HG02759 (cell line): ENCODE measurements at regions not wholly inside any gene's neighbourhood (a gene's known extent, or its start where the extent isn't known, plus 50 kb on each side); places are given as distances from the start of the nearest gene placed in this dataset.

Experiments
- ATAC-seq: cut with Tn5 transposase; IDR thresholded peaks from one replicate; pipeline ENCODE4 v1.9.1; 2021; ENCODE audit warnings: mild to moderate bottlenecking, moderate library complexity; ENCODE audit not compliant: unreplicated experiment

DNA sequence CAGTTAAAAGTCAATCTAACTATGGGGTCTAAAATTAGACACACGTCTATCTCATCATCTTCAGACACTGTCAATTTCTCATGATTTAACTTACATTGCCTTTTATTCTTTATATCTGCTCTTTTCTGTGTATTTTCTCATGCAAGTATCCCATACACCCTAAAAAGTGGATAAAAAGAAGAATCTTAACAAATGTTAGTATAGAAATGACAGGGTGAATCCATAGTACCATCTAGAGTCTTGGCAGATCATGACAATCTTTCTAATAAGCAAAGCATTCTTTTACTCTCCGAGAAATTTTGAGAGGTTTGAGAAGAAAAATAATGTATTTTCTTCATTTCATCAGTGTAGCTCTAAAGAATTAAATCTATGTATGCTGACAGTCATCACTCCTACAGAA is 382.7 kb downstream of the C6orf118 start:
- ATAC-seq: no peak

DNA sequence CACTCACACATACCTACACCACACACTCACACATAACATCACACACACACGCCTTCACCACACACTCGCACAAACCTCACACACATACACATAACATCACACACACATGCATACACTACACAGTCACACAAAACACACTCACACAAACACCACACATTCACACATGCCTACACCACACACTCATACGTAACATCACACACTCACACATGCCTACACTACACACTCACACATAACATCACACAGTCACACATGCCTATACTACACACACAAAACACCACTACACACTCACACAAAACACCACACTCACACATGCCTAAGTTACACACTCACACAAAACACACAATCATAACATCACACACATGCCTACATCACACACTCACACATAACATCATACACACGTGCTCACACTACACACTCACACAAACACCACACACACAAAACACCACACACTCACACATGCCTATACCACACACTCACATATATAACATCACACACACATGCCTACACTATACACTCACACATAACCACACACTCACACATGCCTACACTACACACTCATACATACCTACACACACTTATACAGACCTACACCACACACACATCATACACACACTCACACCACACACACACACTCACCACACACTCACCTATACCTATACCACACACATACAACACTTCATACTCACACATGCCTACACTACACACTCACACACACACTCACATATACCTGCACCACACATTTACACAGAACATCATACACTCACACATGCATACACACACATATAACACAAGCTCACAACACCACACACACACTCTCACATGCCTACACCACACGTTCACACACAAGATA is 383.5 kb downstream of the C6orf118 start:
- ATAC-seq: no peak

DNA sequence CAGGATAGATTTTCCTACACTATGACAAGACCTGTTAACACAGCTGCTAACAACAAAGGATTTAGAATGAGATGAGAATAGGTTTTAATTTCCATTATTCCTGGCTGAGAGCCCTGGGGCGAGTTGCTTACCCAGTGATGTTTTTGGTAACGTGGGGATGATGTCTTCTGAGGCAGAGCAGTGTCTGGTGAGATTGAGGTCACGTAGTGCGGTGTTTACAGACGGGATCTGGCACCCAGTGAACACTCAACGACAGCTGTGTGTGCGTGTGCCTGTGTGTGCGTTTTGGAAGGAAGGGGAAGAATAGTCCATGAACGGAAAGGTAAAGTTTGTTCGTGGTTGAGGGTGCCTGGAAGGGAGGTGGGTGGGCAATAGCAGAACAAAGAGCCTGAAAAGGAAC is 384.7 kb downstream of the C6orf118 start:
- no peak for ATAC-seq

DNA sequence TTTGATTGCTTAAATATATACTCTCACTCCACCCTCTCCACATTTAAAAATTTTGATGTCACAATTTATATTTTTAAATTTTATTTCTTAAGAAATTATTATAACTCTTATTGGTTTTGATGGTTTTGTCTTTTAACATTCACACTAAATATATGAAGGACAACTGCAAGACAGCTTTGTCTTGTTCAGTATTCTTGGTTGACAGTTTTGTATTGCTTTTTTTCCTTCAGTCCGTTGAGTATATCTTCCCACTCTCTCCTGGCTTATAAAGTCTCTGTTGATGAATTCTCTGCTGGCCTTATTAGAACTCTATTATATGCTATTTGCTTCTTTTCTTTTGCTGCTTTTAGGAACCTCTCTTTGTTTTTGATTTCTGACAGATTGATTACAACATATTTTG is 392.2 kb downstream of the C6orf118 start:
- ATAC-seq: no peak

DNA sequence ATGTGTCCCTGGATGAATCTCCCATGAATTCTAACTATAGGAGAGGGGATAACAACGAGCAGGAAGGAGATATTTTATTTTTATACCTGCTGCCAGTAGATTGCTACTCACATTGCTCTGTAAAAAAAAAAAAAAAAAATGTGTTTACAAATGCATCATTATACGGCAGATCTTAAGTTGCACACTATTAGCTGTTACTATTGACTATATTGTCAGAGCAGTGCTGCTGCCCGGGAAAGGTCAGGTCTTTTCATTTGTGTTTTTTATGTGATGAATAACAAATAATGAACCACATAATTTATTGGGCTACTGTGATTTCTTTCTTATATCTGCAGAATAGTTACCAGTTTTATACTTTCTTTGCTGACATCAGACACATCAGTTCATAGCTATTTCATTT is 393.3 kb downstream of the C6orf118 start:
- no peak for ATAC-seq

DNA sequence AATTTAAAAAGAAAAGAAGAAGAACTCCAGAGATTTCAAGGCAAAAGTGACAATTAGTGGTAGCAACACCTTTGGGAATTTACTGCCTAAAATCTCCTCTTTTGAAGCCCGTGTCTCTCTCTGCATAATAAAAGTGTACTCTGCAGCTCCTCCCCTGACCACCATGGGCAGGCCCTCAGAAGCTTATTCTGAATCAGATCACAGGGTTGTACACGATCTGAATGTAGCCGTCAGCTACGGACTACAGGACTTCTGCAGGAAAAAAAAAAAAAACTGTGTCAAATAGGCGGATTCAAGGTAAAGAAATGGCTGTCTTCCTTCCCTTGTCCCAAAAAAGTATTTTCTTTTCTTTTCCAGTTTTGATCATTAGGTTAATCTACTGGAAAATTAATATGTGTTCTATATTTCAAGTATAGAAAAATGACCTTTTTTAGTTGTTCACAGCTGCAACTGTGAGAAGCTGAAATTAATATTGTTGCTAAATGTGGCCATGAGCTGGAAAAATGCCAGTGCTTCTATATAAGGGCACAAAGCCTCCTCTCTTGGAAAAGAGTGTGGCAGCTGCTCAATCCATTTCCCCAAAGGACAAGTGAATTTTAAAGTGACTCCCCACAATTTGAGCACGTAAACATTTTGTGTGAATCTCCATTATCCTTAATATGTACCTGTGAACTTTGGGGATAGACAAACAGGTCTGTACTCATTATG is 397.4 kb downstream of the C6orf118 start:
- ATAC-seq: no peak

DNA sequence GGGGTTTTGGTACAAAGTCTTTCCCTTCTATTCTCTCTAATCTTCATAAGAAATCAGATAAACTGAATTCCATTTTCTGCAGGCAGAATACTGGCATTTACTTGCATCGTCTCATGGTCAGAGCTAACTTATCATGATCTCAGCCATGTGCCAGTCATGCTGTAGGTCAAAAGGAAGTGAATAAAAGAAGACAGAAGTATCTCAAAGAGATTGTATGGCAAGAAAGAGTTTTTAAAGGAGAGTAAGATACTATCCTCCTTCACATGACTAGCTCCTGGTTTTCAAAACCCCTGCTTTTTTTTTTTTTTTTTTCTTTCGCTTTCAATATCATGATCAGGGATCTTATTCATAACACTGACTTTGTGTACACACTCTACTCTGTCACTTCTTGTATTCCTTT is 398.3 kb downstream of the C6orf118 start:
- no peak for ATAC-seq

DNA sequence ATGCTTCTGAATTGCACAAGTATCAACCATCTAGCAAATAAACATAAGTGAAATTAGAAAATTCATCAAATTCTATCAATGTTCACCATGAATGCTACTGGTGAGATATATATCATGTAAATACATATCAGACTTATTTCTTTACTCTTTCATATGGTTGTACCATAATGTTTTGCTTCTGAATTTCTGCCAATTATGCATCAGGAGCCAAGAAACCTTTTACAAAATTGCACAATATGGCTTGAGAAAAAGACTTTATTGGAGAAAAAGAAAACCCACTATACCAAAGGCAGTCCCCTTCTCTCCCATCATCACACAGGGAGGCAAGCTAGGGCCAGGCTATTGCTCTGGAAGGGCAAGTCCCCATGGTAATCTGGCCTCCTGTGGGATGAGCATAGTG is 402.6 kb downstream of the C6orf118 start:
- ATAC-seq: no peak

DNA sequence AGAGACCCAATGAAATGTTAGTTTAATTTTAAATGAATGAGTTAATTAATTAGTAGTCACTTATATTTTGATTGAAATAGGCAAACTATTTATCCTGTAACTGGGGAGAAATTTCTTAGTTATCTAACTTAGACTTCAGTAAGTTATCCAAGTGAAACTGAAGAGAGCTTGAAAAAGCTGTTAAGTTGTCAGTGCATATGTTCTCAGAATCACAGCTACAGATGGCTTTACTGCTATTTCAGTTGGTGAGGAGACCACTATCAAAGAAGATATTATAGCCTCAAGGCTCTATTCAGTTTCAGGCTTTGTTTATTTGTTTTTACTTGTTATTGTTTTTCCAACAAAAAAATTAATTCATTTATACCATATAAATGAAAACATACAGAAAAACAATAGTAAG is 404.1 kb downstream of the C6orf118 start:
- no peak for ATAC-seq

DNA sequence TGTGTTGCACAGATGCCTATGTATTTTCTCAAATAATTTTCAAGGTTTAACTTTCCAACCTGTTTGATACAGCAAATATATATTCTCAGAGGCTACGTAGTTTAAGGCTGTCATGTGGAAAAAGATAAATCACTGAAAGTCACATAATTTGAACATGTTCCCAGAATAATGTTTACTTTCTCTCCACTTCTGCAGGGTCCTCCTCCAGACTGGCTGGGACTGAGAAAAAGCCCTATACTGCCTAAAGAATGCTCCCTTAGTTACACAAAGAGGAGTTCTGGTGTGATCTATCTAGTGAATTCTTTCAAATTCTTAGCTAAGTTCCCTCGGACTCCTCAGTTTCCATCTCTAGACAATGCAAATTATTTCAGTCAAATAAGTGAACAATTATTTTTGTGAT is 411.0 kb downstream of the C6orf118 start:
- ATAC-seq: no peak

DNA sequence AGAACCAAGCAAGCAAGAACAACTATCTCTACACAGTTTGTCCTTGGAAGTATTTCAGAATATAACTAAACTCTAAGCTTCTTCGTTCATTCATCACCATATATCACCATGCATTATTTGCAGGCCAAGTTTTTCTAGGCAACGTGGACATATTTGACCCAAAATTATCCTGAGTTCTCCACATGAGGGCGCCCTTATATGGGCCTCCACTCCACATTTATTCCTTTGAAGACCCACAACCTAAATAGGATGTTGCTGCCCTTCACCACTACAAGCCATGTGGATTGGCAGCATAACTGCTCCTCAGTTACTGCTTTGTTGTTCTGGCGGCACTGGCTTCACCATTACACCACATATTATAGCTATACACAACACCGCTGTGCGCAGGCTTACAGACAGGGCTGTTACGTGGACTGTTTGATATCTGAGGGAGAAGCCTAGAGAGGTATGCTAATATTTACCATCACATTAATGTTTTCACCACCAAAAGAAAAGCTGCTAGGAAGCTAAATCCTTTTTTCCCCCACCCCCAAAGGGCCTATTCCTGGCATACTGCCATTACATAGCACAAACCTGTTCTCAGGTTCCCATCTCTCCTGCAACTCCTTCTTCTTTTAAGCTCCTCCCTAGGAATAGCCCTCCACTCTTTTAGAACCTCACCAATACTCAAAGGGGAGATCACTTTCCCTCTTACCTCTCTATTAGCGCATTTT is 411.7 kb downstream of the C6orf118 start:
- no peak for ATAC-seq

DNA sequence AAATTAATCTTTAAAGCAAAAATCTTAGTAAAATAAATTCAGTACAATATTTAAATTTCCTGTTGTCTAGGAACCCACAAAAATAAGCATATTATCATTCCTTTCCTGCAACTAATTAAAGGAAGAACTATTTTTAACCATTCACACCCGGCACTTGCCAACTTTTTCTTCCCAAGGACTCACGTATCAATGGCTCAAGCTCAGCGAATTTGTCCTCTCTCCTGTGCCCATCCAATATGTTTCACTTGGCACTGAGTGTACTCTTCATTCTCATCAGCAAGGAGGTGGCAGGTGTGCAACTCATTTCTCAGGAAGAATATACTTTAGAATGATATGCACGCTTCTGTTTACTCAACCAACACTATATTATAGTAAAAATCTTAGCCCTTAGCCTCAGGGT is 419.4 kb downstream of the C6orf118 start:
- ATAC-seq: no peak

DNA sequence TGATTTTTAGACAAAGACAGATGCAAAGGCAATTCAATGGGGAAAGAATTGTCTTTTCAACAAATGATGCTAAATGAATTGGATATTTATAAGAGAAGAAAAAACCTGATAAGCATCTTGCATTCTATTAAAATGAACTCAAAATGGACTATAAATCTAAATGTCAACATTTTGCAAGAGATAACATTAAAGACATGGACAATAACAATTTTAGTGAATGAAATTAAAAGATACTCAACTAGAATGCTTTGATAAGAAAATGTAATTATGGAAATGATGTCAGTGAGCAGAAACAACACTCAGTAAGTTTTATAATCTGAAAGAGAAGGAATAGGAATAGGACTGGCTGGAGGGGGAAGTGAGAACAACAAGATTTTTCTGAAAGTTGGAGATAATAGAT is 421.7 kb downstream of the C6orf118 start:
- no peak for ATAC-seq

DNA sequence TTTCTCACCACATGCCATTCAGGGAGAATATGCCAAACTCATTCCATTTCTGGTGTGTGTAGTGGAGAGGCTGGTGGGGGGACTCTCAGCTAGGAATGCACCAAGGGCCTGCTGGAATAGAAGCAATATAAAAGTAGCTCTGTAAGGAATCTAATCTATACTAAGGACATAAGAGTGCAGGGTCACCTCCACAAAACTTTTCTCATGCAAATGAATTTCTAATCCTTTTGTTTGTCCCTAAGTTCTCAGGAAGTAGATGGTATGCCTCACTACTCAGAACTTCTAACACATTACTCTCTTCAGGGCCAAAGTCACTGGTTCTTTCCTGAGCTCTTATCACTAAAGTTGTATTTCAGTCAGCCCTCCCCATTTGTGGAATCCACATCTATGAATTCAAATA is 427.2 kb downstream of the C6orf118 start:
- ATAC-seq: no peak

DNA sequence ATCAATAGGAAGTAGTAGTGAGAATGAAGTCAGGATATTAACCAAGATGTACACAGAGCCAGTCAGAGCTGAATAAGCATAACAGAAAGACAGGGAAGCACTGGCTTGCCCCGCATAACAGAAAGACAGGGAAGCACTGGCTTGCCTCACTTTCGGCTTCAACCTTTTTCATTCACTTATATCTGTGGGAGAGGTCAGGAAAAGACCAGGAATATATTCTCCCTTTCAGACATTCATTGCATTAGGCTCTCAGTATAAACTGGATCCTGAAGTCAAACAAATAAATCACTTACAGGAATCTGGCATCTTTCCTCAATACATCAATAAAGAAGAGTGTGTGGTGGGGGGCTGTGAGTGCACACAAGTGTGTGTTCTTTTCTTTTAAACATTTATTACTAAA is 437.6 kb downstream of the C6orf118 start:
- no peak for ATAC-seq

DNA sequence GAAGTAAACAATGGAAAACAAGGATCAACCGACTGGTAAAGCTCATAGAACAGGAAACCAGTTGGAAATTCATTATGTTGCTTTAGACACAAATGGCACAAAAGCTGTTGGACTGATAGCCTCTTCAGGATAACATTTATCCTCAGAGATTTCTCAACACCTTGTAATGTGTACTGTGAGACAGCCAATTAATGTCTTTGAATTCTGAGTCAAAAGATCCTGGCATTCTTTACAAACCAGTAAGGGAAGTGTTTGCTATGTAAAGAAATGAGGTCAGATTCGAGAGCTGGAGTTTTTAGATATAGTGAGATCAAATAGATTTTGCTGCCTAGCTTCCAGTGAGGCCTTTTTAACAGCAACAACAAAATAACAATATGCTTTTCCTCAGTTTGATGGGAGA is 439.2 kb downstream of the C6orf118 start:
- no peak for ATAC-seq

DNA sequence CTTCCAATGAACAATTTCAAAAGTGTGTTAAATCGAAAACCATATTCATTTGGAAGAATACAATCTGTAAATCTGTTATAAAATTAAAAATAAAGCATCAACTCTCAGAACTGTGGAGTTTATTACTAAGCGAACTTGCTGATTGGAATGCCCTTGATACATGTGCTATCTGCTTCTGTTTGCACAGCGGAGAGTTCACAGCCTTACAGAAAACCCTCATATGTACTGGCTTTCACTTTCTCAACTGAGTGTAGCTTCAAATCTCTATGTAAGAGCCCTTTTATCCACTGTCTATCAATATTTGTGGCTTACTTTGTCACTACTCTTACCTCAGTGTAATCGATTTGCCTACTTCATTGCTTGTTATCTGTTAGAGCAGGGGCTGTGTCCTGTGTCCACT is 447.4 kb downstream of the C6orf118 start:
- ATAC-seq: no peak

DNA sequence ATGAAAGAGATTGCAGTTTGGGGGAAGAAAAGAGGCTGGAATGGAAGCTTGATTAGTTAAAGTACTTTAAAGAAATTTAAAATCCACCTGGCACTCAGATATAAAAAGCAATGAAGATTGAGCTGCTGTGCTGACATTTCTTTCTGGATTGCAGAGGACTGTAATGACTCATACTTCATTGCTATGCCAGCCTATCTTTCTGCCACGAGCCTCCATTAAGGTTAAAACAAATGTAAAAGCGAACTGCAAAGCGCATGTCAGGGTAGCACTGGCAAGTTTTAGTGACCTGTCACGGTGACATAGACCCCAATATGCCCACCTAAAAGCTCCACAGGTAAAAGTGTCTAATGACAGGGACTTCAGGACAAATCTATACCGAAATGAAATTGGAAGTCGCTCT is 449.6 kb downstream of the C6orf118 start:
- no peak for ATAC-seq

DNA sequence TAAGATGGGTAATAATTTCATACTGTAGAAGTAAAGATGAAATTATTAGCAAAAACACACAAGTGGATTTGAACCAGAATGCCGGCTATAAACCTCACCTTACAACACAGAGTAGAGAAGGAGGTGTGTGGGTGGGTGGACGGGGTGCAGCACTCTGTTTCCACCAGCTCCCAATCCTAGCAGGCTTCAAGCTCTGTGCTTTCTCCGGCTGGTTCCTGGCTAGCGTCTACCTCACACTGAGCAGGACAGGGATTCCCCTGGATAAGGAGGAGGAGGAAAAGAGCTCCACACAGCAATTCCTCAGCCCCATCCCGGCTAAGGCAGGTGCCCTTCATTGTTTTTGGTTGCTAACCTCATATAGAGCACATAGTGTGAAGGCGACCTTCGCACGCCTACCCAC is 453.3 kb downstream of the C6orf118 start:
- no peak for ATAC-seq

DNA sequence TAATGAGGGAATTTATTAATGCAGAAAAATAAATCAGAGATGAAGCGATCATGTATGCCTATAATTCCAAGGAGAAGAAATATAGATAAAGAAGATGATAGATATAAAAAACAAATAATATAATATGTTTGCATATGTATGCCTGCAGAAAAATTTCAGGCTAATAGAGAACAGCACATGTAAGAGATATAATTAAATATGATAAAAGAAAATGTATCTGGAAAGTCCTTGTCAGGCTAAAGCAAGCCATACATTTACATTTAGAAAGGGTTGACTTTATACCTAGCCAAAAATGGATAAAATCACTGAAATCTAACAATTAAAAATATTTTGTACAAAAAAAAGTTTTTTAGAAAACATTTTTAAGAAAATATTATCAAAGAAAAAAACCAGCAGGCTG is 454.1 kb downstream of the C6orf118 start:
- ATAC-seq: no peak

DNA sequence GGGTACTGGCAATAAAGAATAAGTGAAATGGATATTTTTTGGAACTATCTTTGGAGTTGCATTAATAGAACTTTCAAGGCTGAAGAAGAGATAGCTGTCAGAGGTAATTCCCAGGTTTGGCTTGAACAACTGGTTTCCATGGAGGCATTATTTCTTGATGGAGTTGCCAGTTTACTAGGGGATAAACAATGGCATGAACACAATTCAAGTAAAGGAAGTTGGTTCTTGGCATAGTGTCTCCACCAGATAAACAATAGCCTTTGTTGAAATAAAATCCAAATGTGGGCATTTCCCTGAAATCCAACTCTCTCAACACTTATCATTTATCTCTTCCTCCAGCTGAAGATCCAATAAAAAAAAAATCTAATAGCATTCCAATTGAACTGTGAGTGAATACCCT is 454.9 kb downstream of the C6orf118 start:
- ATAC-seq: no peak

DNA sequence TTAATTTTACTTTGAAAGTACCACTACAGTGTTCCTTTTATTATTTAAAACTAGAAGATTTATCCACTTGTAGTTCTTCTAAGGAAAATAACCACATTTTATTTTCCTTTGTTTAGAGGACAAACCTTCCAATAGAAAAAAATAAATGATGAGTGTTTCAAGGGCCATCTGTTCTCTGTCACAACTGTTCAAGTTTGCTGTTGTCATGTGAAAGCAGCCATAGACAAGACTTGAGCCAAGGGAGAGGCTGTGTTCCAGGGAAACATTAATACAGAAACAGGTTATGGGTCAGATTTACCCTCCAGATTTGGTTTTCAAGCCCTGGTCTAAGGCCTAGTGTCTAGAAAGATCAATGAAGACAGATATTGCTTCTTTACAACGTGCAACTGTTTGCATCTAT is 463.6 kb downstream of the C6orf118 start:
- no peak for ATAC-seq
